Mesenchymal stem cell (in vitro differentiated cells and primary cell): ENCODE measurements at regions not wholly inside any gene's neighbourhood (a gene's known extent, or its start where the extent isn't known, plus 50 kb on each side); places are given as distances from the start of the nearest gene placed in this dataset.

ENCODE experiments used
- DNase-seq: peaks from one replicate; pipeline ENCODE4 v3.0.0-alpha.2; 2013
- H2AFZ ChIP-seq: one replicate; pipeline ENCODE4 v1.6.1; 2013; ENCODE audit warnings: low read depth, mild to moderate bottlenecking, control low read depth, inconsistent platforms, low read length, moderate library complexity
- H2AK5ac ChIP-seq: 2 replicates; pipeline ENCODE4 v1.6.1; 2013; ENCODE audit warnings: low read length, moderate library complexity, mild to moderate bottlenecking, inconsistent platforms; ENCODE audit not compliant: severe bottlenecking
- H2BK120ac ChIP-seq: one replicate; pipeline ENCODE4 v1.6.1; 2013; ENCODE audit warnings: low read depth, mild to moderate bottlenecking, inconsistent platforms, low read length, moderate library complexity
- H2BK12ac ChIP-seq, 2 experiments: one replicate each; pipeline ENCODE4 v1.6.1; 2013; ENCODE audit warnings: inconsistent platforms in 2 of 2, low read length in 2 of 2, mild to moderate bottlenecking in 2 of 2, moderate library complexity in 2 of 2, control low read depth in 1 of 2
- H2BK15ac ChIP-seq: one replicate; pipeline ENCODE4 v1.6.1; 2013; ENCODE audit warnings: mild to moderate bottlenecking, low read depth, inconsistent platforms; ENCODE audit not compliant: poor library complexity, severe bottlenecking
- H2BK5ac ChIP-seq: 2 replicates; pipeline ENCODE4 v1.6.1; 2013; ENCODE audit warnings: low read depth, mild to moderate bottlenecking, low read length, control low read depth, inconsistent platforms; ENCODE audit not compliant: poor library complexity, severe bottlenecking
- H3K14ac ChIP-seq, 2 experiments: one replicate each; pipeline ENCODE4 v1.6.1; 2013; ENCODE audit warnings: inconsistent platforms in 2 of 2, low read length in 2 of 2, control low read depth in 1 of 2, mild to moderate bottlenecking in 1 of 2, moderate library complexity in 1 of 2
- H3K18ac ChIP-seq, 2 experiments: one replicate each; pipeline ENCODE4 v1.6.1; 2013; ENCODE audit warnings: inconsistent platforms in 2 of 2, low read length in 2 of 2, control low read depth in 1 of 2, low read depth in 1 of 2, mild to moderate bottlenecking in 1 of 2
- H3K23ac ChIP-seq, 2 experiments: one replicate each; pipeline ENCODE4 v1.6.1; 2013; ENCODE audit warnings: inconsistent platforms in 2 of 2, low read length in 2 of 2, mild to moderate bottlenecking in 2 of 2, moderate library complexity in 2 of 2, control low read depth in 1 of 2
- H3K27ac ChIP-seq: 2 replicates; pipeline ENCODE4 v1.5.1; 2013; ENCODE audit warnings: mild to moderate bottlenecking, moderate library complexity, low read length, control low read depth, inconsistent platforms; ENCODE audit not compliant: poor library complexity, severe bottlenecking
- H3K27me3 ChIP-seq, 2 experiments: 2 replicates each; pipeline versions ENCODE4 v1.6.1 to v1.7.0; 2013; ENCODE audit warnings: low read length in 2 of 2, mild to moderate bottlenecking in 2 of 2, moderate library complexity in 2 of 2, control low read depth in 1 of 2, inconsistent platforms in 1 of 2; ENCODE audit not compliant: control insufficient read depth in 1 of 2, insufficient read depth in 1 of 2
- H3K36me3 ChIP-seq, 2 experiments: 2 replicates each; pipeline versions ENCODE4 v1.6.1 to v1.7.0; 2013; ENCODE audit warnings: low read length in 2 of 2, control low read depth in 1 of 2, inconsistent platforms in 1 of 2, low read depth in 1 of 2, mild to moderate bottlenecking in 1 of 2; ENCODE audit not compliant: insufficient read depth in 2 of 2, control insufficient read depth in 1 of 2
- H3K4ac ChIP-seq, 2 experiments: one replicate each; pipeline ENCODE4 v1.6.1; 2013; ENCODE audit warnings: inconsistent platforms in 2 of 2, low read length in 2 of 2, mild to moderate bottlenecking in 2 of 2, moderate library complexity in 2 of 2, control low read depth in 1 of 2, low read depth in 1 of 2
- H3K4me1 ChIP-seq: 2 replicates; pipeline ENCODE4 v1.6.1; 2013; ENCODE audit warnings: low read depth, low read length, control low read depth; ENCODE audit not compliant: control insufficient read depth, insufficient read depth
- H3K4me2 ChIP-seq: 2 replicates; pipeline ENCODE4 v1.6.1; 2013; ENCODE audit warnings: low read length, mild to moderate bottlenecking, inconsistent platforms; ENCODE audit not compliant: poor library complexity, severe bottlenecking
- H3K4me3 ChIP-seq, 2 experiments: 2 replicates each; pipeline versions ENCODE4 v1.5.1 to v1.7.0; 2013; ENCODE audit warnings: low read length in 2 of 2, mild to moderate bottlenecking in 2 of 2, control low read depth in 1 of 2, low read depth in 1 of 2; ENCODE audit not compliant: insufficient read depth in 1 of 2
- H3K79me1 ChIP-seq: replicated peaks from 2 replicates; pipeline ENCODE4 v1.6.1; 2013; ENCODE audit warnings: mild to moderate bottlenecking, control low read depth, low read length, inconsistent platforms; ENCODE audit not compliant: poor library complexity, severe bottlenecking
- H3K9ac ChIP-seq: 2 replicates; pipeline ENCODE4 v1.7.0; 2013; ENCODE audit warnings: mild to moderate bottlenecking, low read length, moderate library complexity
- H3K9me3 ChIP-seq: 2 replicates; pipeline ENCODE4 v1.7.0; 2013; ENCODE audit warnings: mild to moderate bottlenecking, low read length; ENCODE audit not compliant: control insufficient read depth
- H4K8ac ChIP-seq: one replicate; pipeline ENCODE4 v1.6.1; 2013; ENCODE audit warnings: inconsistent platforms, mild to moderate bottlenecking, low read length, moderate library complexity
- H4K91ac ChIP-seq: one replicate; pipeline ENCODE4 v1.6.1; 2013; ENCODE audit warnings: mild to moderate bottlenecking, low read length, inconsistent platforms
- WGBS: methylation state at CpG from one replicate; pipeline ENCODE4 v1.1.7; 2013; ENCODE audit warnings: mixed read lengths; 5-methylcytosine and 5-hydroxymethylcytosine counted together

GRCh38 chr20:19070681-19071445 is 141.6 kb upstream of the SLC24A3 start:
- Histone ChIP-seq H3K9ac (no peak overlapping the region), H4K8ac (no peak overlapping the region), H3K23ac (no peak overlapping the region), H3K18ac (no peak overlapping the region), H2AK5ac (no peak overlapping the region), H2AFZ (no peak overlapping the region), H2BK12ac (no peak overlapping the region), H3K4ac (no peak overlapping the region), H3K14ac (no peak overlapping the region), H2BK5ac (no peak overlapping the region), H2BK15ac (no peak overlapping the region), H3K4me3 (no peak overlapping the region), H3K27me3 (no peaks in the 10 kb centered on the region), H3K79me1 (no peaks in the 10 kb centered on the region), H3K36me3 (no peaks in the 10 kb centered on the region), H2BK120ac (no peak overlapping the region), H4K91ac (no peak overlapping the region), H3K4me2 (no peak overlapping the region), H3K27ac (no peak overlapping the region), H3K9me3 (no peaks in the 10 kb centered on the region), H3K4me1 (no peaks in the 10 kb centered on the region)
- no peak for DNase-seq
- 46% methylated on average over 2 of the region's 3 CpGs for WGBS

- WGBS: 36% methylated on average over 3 of the region's 3 CpGs
- H3K27ac ChIP-seq: no peak overlapping the region
- H3K9me3 ChIP-seq: no peaks in the 10 kb centered on the region
- H4K91ac ChIP-seq: no peak overlapping the region
- H3K14ac ChIP-seq: no peak overlapping the region
- H3K4me2 ChIP-seq: no peak overlapping the region
- no peak overlapping the region for H2BK120ac ChIP-seq
- no peak overlapping the region for H2BK15ac ChIP-seq
- no peak overlapping the region for H2BK5ac ChIP-seq
- no peak overlapping the region for H3K9ac ChIP-seq
- H3K27me3 ChIP-seq: no peaks in the 10 kb centered on the region
- H3K23ac ChIP-seq: no peak overlapping the region
- DNase-seq: no peak
- no peak overlapping the region for H3K4me3 ChIP-seq
- H3K36me3 ChIP-seq: no peaks in the 10 kb centered on the region
- H3K18ac ChIP-seq: no peak overlapping the region
- H3K79me1 ChIP-seq: no peaks in the 10 kb centered on the region
- no peaks in the 10 kb centered on the region for H3K4me1 ChIP-seq
- no peak overlapping the region for H4K8ac ChIP-seq
- no peak overlapping the region for H2AFZ ChIP-seq
- no peak overlapping the region for H2BK12ac ChIP-seq
- H3K4ac ChIP-seq: no peak overlapping the region
- no peak overlapping the region for H2AK5ac ChIP-seq
These were observed 141.1 kb upstream of the SLC24A3 start for GRCh38 chr20:19071446-19071725.

- no peak overlapping the region for H3K4me2 ChIP-seq
- H2AFZ ChIP-seq: no peak overlapping the region
- H2AK5ac ChIP-seq: no peak overlapping the region
- H2BK12ac ChIP-seq: no peak overlapping the region
- no peak overlapping the region for H3K4me3 ChIP-seq
- H3K14ac ChIP-seq: no peak overlapping the region
- H3K36me3 ChIP-seq: no peaks in the 10 kb centered on the region
- H2BK120ac ChIP-seq: no peak overlapping the region
- no peak overlapping the region for H4K8ac ChIP-seq
- no peak overlapping the region for H2BK15ac ChIP-seq
- no peak for DNase-seq
- no peak overlapping the region for H3K18ac ChIP-seq
- no peak overlapping the region for H3K4ac ChIP-seq
- no peak overlapping the region for H4K91ac ChIP-seq
- no peak overlapping the region for H2BK5ac ChIP-seq
- no peaks in the 10 kb centered on the region for H3K4me1 ChIP-seq
- no peak overlapping the region for H3K9ac ChIP-seq
- no peak overlapping the region for H3K23ac ChIP-seq
- no peak overlapping the region for H3K27ac ChIP-seq
- H3K79me1 ChIP-seq: no peaks in the 10 kb centered on the region
- WGBS: 71% methylated on average over 2 of the region's 2 CpGs
- H3K27me3 ChIP-seq: no peaks in the 10 kb centered on the region
- no peaks in the 10 kb centered on the region for H3K9me3 ChIP-seq
These were observed 140.4 kb upstream of the SLC24A3 start for GRCh38 chr20:19071902-19072498.

GRCh38 chr20:19072988-19073387 is 139.5 kb upstream of the SLC24A3 start:
- Histone ChIP-seq H4K8ac (no peak overlapping the region), H3K79me1 (no peaks in the 10 kb centered on the region), H3K9ac (no peak overlapping the region), H3K27me3 (no peaks in the 10 kb centered on the region), H4K91ac (no peak overlapping the region), H2BK120ac (no peak overlapping the region), H3K23ac (no peak overlapping the region), H3K27ac (no peak overlapping the region), H2AFZ (no peak overlapping the region), H3K18ac (no peak overlapping the region), H3K4me2 (no peak overlapping the region), H3K4me3 (no peak overlapping the region), H3K36me3 (no peaks in the 10 kb centered on the region), H3K4me1 (no peaks in the 10 kb centered on the region), H3K14ac (no peak overlapping the region), H2AK5ac (no peak overlapping the region), H2BK15ac (no peak overlapping the region), H3K4ac (no peak overlapping the region), H3K9me3 (no peaks in the 10 kb centered on the region), H2BK5ac (no peak overlapping the region), H2BK12ac (no peak overlapping the region)
- DNase-seq: no peak
- 59% methylated on average over 5 of the region's 5 CpGs for whole genome bisulfite sequencing
